ENCODE measurements at regions not wholly inside any gene's neighbourhood (a gene's known extent, or its start where the extent isn't known, plus 50 kb on each side); places are given as distances from the start of the nearest gene placed in this dataset.

DNA sequence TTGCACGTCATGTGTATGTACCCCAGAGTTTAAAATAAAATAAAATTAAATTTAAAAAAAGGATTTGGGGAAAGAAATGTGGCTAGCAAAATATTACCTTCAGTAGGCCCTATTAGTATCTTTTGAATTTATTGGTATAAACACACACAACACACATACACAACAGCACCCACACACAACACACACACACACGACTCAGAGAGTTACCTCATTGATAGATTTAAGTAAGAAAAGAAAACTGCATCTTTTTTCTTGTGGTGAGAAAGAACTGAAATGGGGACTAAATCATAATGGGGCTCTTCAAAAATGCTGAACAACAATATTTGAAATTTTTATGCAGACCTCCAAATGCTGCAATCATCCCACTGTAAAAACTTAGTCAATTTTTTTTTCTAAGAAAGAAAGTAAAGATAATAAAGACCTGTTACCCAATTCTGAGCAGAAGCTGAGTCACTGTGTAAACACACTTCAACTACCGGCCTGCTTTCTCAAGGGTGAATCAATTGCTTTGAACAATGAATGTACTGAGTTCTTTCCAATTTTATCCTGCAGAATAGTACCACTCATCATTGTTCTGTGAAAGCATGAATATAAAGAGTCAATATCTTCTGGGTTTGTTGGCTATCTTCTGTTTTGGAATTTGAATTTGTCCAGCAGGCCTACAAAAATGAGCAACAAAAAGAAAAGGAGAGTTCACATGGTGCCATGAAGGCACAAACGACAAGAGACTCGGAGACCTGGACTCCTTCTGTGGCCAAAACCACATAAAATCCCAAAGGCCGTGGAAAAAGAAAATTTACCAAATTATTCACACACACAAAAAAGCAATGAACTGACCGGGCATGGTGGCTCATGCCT, 57.9 kb upstream of the CCNG1 start:
- FAIRE-seq (no peak), DNase-seq (ENCODE audit: insufficient read length, low spot score) (peak; percentile 37)

DNA sequence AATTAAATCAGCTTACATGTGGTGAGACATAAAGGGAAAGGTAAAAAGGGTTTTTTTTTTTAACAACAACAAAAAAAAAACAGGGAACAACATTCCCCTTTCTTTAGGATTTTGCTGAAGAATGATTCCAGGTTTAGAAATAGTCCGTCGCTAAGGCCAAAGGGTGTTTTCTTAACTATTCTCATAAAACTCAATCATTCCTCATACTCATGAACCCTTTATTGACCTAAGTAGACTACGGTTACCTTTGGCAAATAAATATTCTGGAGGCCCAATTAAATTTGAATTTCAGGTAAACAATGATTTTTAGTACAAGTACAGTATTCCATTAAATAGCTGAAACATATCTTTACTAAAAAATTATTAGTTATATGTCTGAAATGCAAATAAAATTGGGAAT, 55.6 kb upstream of the CCNG1 start:
- no peak for DNase-seq (ENCODE audit: insufficient read length, low spot score)
- no peak for FAIRE-seq

DNA sequence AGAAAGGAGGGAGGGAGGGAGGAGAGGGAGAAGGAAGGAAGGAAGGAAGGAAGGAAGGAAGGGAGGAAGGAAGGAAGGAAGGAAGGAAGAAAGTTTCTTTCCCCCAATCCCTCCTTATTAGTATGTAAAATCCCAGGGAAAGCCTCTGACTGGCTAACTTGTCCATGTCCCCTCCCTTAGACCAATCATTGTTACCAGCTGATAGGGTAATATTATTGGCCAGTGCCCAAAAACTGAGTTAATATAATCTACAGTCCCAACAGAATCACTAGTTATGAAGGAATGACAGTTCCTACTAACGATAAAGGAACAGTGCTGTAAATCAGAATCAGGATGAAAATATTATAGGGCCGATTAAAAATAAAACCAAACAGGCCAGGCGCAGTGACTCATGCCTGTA, 53.6 kb upstream of the CCNG1 start:
- FAIRE-seq, result no peak
- no peak for DNase-seq (ENCODE audit: insufficient read length, low spot score)

DNA sequence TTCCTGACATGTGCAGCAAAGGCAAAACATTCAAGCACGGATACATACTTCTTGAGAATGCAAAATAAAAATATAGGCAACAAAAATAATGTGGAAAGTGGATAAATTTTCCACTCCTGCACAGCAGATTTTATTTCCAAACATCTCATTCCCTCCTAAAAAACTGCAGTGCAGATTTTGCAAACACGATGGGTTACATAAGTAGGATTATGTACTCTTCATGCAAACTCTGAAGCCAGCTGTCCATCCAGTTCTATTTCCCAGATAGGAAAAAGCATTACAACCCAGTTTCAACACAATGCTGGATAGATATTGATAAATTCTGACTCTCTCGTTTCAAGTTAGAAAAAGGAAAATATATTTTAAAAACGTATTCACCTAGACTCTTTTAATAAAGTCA, 52.7 kb upstream of the CCNG1 start:
- FAIRE-seq, result no peak
- no peak for DNase-seq (ENCODE audit: insufficient read length, low spot score)

DNA sequence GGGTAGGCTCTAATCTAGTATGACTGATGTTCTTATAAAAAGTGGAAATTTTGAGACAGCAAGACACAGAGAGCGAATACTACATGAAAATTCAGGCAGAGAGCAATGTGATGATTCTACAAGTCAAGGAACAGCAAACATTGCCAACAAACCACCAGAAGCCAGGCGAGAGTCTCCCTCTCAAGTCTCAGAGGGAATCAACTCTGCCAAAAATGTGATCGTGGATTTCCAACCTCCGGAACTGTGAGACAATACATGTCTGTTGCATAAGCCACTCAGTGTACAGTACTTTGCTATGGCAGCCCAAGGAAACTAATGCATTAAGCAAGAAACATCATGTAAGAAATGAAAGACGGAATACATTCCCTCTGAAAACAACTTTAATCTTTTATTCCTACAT, 52.1 kb upstream of the CCNG1 start:
- FAIRE-seq, result no peak
- DNase-seq (ENCODE audit: insufficient read length, low spot score), result no peak

DNA sequence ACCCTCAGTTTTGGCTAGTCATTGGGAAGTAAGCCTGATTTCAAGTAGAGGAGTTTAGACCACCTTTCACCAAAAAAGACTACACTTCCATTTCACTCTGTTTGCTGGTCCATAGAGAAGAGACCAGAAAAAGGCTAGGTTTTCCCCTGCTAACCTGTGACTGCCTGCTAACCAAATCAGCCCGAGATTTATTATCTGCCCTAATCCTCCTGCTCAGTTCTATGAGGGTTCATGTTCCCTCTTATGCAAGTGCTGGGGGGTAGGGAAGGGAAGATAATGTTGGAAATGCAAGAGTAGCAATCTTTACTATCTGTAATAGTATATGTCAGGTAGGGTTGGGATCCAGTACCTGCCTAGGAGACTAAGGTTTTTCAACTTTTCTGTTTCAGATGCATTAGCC, 51.6 kb upstream of the CCNG1 start:
- DNase-seq (ENCODE audit: insufficient read length, low spot score) (no peak), FAIRE-seq (no peak)

DNA sequence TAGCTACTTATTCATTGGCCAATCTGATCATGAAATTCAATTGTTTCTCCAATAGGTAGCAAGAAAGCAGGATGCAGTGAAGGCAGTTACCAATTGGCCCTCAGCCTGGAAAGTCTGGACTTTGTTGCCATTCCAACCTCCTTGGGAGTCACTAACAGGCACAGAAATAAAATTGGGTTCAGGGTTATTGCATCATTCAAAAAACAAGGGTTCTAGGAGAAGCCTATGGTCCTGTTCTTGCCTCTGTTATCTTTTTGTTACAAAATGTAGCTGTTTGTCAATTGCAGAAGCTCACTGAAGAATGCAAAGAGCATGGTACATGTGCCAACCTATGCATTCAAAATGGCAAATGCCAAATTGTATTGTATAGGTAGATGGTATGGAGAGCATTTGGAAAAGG, 51.0 kb upstream of the CCNG1 start:
- FAIRE-seq, result no peak
- DNase-seq (ENCODE audit: insufficient read length, low spot score), result no peak

DNA sequence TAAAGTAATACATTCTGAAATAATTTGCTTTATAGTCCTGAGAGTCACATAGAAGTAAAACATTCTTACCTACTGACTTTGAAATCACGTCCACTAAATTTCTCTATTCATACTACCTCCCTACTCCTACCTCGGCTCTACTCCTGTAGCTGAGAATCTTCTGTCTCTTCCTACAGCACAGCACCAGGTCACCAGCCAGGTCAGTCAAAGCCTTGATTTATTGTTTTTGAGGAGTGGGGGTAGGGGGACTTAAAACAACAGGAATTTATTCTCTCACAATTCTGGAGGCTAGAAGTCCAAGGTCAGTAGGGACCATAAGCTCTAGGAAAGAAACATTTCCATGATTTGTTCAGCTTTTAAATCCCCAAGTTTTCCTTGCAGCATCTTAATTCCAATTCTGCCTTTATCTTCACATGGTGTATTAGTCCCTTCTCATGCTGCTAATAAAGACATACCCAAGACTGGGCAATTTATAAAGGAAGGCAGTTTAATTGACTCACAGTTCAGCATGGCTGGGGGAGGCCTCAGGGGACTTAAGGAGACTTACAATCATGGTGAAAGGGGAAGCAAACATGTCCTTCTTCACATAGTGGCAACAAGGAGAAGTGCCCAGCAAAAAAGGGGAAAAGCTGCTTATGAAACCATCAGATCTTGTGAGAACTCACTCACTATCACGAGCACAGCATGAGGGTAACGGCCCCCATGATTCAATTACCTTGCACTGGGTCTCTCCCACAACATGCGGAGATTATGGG, 49.6 kb upstream of the CCNG1 start:
- DNase-seq (ENCODE audit: insufficient read length, low spot score), result no peak
- FAIRE-seq, result peak; percentile 20

All from HTR-8/SVneo (cell line).